ENCODE measurements at regions not wholly inside any gene's neighbourhood (a gene's known extent, or its start where the extent isn't known, plus 50 kb on each side); places are given as distances from the start of the nearest gene placed in this dataset.
"Not testable (repeated sequence)": the region's sequence is repeated elsewhere in the genome, so short reads cannot be mapped to it uniquely, and the experiment has no call there.

DNA sequence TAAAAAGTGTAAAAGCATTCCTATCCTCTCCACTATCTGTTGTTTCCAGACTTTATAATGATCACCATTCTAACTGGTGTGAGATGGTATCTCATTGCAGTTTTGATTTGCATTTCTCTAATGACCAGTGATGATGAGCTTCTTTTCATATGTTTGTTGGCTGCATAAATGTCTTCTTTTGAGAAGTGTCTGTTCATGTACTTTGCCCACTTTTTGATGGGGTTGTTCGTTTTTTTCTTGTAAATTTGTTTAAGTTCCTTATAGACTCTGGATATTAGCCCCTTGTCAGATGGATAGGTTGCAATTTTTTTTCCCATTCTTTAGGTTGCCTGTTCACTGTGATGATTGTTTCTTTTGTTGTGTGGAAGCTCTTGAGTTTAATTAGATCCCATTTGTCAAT lies 199.6 kb upstream of the ETV3 start:
- TF ChIP-seq POLR2A, CTCF (IDR thresholded peaks at IDR 0.05): not testable (repeated sequence)

All from breast epithelium (tissue), 3 donors.